ENCODE measurements at regions not wholly inside any gene's neighbourhood (a gene's known extent, or its start where the extent isn't known, plus 50 kb on each side); places are given as distances from the start of the nearest gene placed in this dataset.

- no peak for TF ChIP-seq POLR2AphosphoS5 (IDR thresholded peaks at IDR 0.05)
- TF ChIP-seq, protein P1, sequence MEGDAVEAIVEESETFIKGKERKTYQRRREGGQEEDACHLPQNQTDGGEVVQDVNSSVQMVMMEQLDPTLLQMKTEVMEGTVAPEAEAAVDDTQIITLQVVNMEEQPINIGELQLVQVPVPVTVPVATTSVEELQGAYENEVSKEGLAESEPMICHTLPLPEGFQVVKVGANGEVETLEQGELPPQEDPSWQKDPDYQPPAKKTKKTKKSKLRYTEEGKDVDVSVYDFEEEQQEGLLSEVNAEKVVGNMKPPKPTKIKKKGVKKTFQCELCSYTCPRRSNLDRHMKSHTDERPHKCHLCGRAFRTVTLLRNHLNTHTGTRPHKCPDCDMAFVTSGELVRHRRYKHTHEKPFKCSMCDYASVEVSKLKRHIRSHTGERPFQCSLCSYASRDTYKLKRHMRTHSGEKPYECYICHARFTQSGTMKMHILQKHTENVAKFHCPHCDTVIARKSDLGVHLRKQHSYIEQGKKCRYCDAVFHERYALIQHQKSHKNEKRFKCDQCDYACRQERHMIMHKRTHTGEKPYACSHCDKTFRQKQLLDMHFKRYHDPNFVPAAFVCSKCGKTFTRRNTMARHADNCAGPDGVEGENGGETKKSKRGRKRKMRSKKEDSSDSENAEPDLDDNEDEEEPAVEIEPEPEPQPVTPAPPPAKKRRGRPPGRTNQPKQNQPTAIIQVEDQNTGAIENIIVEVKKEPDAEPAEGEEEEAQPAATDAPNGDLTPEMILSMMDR (IDR thresholded peaks at IDR 0.05), result no peak
- TF ChIP-seq POLR2A (IDR thresholded peaks at IDR 0.05), result no peak
- no peaks in the 10 kb centered on the region for H3K4me1 ChIP-seq (replicated peaks)
- H3K27ac ChIP-seq, result no peak overlapping the region
- no peaks in the 10 kb centered on the region for H3K36me3 ChIP-seq
- H3K4me3 ChIP-seq, result no peak overlapping the region
- H3K9me3 ChIP-seq, result no peaks in the 10 kb centered on the region
- no peaks in the 10 kb centered on the region for H3K27me3 ChIP-seq (replicated peaks; ENCODE audit: insufficient read depth)
- 49% methylated on average over 3 of the region's 3 CpGs for WGBS
- no peak for DNase-seq (ENCODE audit: low spot score)
- intact Hi-C loops (cut with DNase I), result no loop called here
These were observed 287.5 kb upstream of the MGAT4C start for GRCh38 chr12:86543716-86544115.

DNA sequence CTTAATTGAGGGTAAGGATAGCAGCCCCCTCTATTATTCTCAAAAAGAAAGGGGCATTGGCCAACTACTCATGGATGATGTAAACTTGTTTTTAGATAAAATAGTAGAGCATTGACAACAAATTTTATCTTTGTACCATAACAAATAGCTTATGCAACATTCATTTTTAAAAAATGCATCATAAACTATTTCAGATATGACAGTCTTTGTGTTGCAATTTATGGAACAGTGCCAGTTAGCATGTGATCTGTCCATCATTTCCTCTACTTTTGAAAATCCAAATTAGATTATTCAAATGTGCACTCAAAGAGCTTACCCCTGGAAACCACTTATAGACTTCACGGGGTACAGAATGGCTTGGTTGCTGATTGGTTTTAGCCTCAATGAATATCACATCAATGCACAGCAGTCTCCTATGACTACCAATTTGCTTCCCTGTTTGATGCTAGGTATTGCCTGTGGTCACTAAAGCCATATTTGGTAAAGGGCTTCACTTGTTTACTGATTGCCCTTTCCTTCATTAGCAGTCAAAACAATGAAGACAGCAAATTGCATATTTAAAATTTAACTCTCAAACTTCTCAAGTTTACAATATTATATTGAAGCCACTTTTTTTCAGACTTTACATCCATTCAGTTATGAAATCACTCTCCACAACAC lies 274.9 kb upstream of the MGAT4C start:
- WGBS, result 90% methylated on average over 1 of the region's 1 CpG
- DNase-seq (ENCODE audit: low spot score), result no peak
- Histone ChIP-seq H3K36me3 (no peaks in the 10 kb centered on the region), H3K9me3 (no peaks in the 10 kb centered on the region), H3K27me3 (replicated peaks; ENCODE audit: insufficient read depth) (no peaks in the 10 kb centered on the region), H3K4me3 (no peak overlapping the region), H3K4me1 (replicated peaks) (no peaks in the 10 kb centered on the region), H3K27ac (no peak overlapping the region)
- no peak for TF ChIP-seq POLR2AphosphoS5 (IDR thresholded peaks at IDR 0.05)
- TF ChIP-seq, protein P1 (IDR thresholded peaks at IDR 0.05), result no peak
- TF ChIP-seq POLR2A (IDR thresholded peaks at IDR 0.05), result no peak
- intact Hi-C loops (cut with DNase I), result no loop called here

- no peak for TF ChIP-seq POLR2A (IDR thresholded peaks at IDR 0.05)
- TF ChIP-seq POLR2AphosphoS5 (IDR thresholded peaks at IDR 0.05), result no peak
- TF ChIP-seq, protein P1 (IDR thresholded peaks at IDR 0.05), result no peak
These were observed 269.9 kb upstream of the MGAT4C start for GRCh38 chr12:86526060-86526595.

DNA sequence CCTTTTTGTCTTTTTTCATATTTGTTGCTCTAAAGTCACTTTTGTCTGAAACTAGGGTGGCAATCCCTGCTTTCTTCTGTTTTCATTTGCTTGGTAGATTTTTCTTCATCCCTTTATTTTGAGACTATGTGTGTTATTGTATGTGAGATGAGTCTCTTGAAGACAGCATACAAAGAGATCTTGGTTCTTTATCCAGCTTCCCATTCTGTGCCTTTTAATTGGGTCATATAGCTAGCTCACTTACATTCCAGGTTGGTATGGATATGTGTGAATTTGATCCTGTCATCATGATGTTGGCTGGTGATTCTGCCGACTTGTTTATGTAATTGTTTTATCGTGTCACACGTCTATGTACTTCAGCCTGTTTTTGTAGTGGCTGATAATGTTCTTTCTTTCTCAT lies 267.7 kb upstream of the MGAT4C start:
- DNase-seq (ENCODE audit: low spot score), result no peak
- no peaks in the 10 kb centered on the region for H3K27me3 ChIP-seq (replicated peaks; ENCODE audit: insufficient read depth)
- 97% methylated on average over 3 of the region's 3 CpGs for WGBS

More at GRCh38 chr12:86526060-86526595, 269.9 kb upstream of the MGAT4C start:
- 97% methylated on average over 4 of the region's 4 CpGs for WGBS
- DNase-seq (ENCODE audit: low spot score), result no peak
- Histone ChIP-seq H3K4me1 (replicated peaks) (no peaks in the 10 kb centered on the region), H3K4me3 (no peak overlapping the region), H3K27ac (no peak overlapping the region), H3K36me3 (no peaks in the 10 kb centered on the region), H3K27me3 (replicated peaks; ENCODE audit: insufficient read depth) (no peaks in the 10 kb centered on the region), H3K9me3 (no peaks in the 10 kb centered on the region)
- intact Hi-C loops (cut with DNase I), result no loop called here

DNA sequence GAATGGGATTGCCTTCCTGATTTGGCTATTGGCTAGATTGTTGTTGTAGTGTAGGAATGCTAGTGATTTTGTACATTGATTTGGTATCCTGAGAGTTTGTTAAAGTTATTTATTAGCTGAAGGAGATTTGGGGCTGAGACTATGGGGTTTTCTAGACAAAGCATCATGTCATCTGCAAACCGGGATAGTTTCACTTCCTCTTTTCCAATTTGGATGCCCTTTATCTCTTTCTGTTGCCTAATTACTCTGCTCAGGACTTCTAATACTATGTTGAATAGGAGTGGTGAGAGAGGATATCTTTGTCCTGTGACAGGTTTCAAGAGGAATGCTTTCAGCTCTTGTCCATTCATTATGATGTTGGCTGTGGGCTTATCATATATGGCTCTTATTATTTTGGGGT lies 265.7 kb upstream of the MGAT4C start:
- DNase-seq (ENCODE audit: low spot score), result no peak
- Histone ChIP-seq H3K36me3 (no peaks in the 10 kb centered on the region), H3K4me3 (no peak overlapping the region), H3K4me1 (replicated peaks) (no peaks in the 10 kb centered on the region), H3K27me3 (replicated peaks; ENCODE audit: insufficient read depth) (no peaks in the 10 kb centered on the region), H3K27ac (no peak overlapping the region), H3K9me3 (no peaks in the 10 kb centered on the region)
- intact Hi-C loops (cut with DNase I), result no loop called here
- TF ChIP-seq, protein P1 (IDR thresholded peaks at IDR 0.05), result no peak
- TF ChIP-seq POLR2AphosphoS5 (IDR thresholded peaks at IDR 0.05) (no peak), POLR2A (IDR thresholded peaks at IDR 0.05) (no peak)
- 96% methylated on average over 1 of the region's 1 CpG for WGBS

More for the DNA sequence above, 267.7 kb upstream of the MGAT4C start:
- H3K36me3 ChIP-seq, result no peaks in the 10 kb centered on the region
- intact Hi-C loops (cut with DNase I), result no loop called here
- no peak overlapping the region for H3K27ac ChIP-seq
- no peak overlapping the region for H3K4me3 ChIP-seq
- H3K9me3 ChIP-seq, result no peaks in the 10 kb centered on the region
- TF ChIP-seq POLR2AphosphoS5 (IDR thresholded peaks at IDR 0.05), result no peak
- H3K4me1 ChIP-seq (replicated peaks), result no peaks in the 10 kb centered on the region

Measured in prostate gland (tissue), 2 donors.